ENCODE measurements at regions not wholly inside any gene's neighbourhood (a gene's known extent, or its start where the extent isn't known, plus 50 kb on each side); places are given as distances from the start of the nearest gene placed in this dataset.

DNA sequence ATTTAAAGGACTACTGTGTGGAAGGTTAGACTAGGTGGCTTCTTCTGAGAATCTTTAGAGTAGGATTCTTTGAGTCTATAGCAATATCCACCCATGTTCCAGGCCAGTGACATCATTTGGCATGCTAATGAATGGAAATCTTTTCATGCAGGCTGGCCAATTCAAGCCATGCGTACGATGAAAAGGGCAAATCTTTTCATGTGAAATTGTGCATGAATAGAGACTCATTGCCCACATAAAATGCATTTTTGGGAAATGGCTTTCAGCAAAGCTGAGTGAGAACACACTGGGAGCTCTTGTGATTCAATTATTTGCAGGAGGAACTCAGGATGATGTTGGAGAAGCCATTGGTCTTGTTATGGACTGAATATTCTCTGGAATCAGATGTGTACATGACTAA is 324.9 kb upstream of the DAB1 start:
- no peak overlapping the region for H3K4me3 ChIP-seq (ENCODE audit: control insufficient read depth, low read depth, low read length)
- no peak for DNase-seq (ENCODE audit: low read depth)
- TF ChIP-seq, protein P1, sequence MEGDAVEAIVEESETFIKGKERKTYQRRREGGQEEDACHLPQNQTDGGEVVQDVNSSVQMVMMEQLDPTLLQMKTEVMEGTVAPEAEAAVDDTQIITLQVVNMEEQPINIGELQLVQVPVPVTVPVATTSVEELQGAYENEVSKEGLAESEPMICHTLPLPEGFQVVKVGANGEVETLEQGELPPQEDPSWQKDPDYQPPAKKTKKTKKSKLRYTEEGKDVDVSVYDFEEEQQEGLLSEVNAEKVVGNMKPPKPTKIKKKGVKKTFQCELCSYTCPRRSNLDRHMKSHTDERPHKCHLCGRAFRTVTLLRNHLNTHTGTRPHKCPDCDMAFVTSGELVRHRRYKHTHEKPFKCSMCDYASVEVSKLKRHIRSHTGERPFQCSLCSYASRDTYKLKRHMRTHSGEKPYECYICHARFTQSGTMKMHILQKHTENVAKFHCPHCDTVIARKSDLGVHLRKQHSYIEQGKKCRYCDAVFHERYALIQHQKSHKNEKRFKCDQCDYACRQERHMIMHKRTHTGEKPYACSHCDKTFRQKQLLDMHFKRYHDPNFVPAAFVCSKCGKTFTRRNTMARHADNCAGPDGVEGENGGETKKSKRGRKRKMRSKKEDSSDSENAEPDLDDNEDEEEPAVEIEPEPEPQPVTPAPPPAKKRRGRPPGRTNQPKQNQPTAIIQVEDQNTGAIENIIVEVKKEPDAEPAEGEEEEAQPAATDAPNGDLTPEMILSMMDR (conservative IDR thresholded peaks at IDR 0.05; ENCODE audit: control insufficient read depth, insufficient read depth, low read depth, low read length), result no peak

DNA sequence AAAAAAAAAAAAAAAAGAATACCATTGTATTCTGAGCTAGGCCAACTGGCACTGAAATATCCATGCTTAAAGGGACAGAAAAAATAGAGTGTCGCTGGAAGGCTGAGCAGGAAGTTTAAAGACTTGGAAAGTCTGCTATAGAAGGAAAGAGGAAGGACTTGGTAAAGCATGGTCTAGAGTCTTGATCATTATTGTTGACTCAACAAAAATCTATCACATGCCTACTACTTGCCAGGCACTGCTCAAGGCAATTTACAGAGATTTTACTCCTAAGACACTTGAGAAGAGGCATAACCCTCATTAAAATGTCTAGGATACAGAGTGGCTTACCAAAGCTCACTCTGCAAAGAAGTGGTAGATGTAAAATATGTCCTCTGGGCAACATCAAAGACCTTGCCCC is 324.0 kb upstream of the DAB1 start:
- no peak for DNase-seq (ENCODE audit: low read depth)
- TF ChIP-seq, protein P1 (conservative IDR thresholded peaks at IDR 0.05; ENCODE audit: control insufficient read depth, insufficient read depth, low read depth, low read length), result no peak
- no peak overlapping the region for H3K4me3 ChIP-seq (ENCODE audit: control insufficient read depth, low read depth, low read length)

DNA sequence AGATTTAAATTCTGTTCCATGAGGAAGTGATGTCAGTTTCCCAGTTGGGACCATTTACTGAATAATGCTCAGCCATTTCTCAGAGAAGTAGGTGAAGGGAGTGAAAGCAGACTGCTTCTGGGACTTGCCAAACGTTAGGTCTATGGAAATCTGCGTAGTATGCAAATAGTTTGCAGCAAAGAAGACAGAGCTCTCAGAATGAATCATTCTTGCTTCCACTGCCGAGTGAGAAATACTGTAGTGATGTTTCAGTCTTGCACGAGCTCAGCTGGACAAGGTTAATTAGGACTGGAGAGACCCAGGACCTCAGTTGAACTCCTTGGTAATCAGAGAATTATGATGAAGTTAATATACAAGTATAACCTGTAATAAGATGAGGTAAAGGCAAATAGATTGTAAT is 317.7 kb upstream of the DAB1 start:
- DNase-seq (ENCODE audit: low read depth), result no peak
- TF ChIP-seq, protein P1 (conservative IDR thresholded peaks at IDR 0.05; ENCODE audit: control insufficient read depth, insufficient read depth, low read depth, low read length), result no peak

DNA sequence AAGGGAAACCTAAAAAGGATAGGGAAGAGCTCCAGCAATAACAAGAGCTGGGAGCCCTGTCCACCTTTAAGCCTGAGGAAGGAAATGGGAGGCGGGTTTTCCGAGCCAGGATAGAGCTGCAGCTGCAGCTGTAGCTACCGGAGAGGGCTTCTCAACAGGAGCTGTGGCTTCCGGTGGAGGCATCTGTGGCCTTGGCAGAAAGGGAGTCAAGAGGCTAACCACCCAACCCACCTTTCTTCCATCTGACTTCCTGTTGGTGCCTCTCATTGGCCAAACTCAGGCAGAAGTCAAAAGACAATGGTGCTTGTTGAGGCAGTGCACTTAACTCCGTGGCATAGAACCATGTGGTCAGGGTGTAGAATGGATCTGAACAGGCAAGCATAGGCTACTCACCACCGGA is 313.1 kb upstream of the DAB1 start:
- TF ChIP-seq, protein P1 (conservative IDR thresholded peaks at IDR 0.05; ENCODE audit: control insufficient read depth, insufficient read depth, low read depth, low read length), result no peak
- no peak overlapping the region for H3K4me3 ChIP-seq (ENCODE audit: control insufficient read depth, low read depth, low read length)
- DNase-seq (ENCODE audit: low read depth), result no peak

More for the DNA sequence above, 317.7 kb upstream of the DAB1 start:
- H3K4me3 ChIP-seq (ENCODE audit: control insufficient read depth, low read depth, low read length), result no peak overlapping the region

DNA sequence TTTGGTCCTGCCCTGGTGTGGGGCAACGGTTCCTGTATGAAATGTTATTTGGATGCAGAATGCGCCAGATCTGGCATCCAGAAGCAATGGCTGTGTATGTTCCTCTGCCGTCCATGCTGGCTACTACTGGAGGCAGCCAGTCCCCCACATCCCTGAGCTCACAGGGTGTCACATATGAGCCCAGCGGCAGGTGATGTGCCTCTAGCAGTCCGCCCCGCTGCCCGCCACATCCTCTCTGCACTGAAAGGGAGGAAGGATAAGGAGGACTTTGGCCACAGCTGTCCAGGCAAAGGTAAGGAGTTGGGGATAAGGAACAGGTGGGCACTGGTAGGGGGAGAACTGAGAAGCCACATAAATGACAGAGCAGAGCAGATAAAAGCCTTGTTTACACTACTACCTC is 305.3 kb upstream of the DAB1 start:
- DNase-seq (ENCODE audit: low read depth), result no peak
- no peak overlapping the region for H3K4me3 ChIP-seq (ENCODE audit: control insufficient read depth, low read depth, low read length)
- TF ChIP-seq, protein P1 (conservative IDR thresholded peaks at IDR 0.05; ENCODE audit: control insufficient read depth, insufficient read depth, low read depth, low read length), result no peak

DNA sequence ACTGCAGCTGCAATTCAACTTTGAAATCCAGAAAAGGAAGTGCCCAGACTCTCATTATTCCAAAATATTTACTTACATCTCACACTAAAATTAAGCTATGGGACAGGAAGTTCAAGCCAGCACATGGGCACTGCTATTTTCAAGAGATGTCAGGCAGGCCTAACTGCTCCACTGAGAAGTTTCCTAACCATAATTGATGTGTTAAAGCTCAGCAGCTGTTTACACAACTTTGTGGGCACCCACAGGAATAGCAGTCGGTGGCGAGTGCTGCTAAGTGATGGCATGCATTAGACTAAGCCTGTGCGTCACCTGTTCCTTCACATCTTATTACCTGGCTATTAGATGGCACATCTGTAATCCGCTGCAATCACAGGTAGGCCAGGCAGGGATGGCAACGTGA is 303.3 kb upstream of the DAB1 start:
- no peak overlapping the region for H3K4me3 ChIP-seq (ENCODE audit: control insufficient read depth, low read depth, low read length)
- no peak for DNase-seq (ENCODE audit: low read depth)
- TF ChIP-seq, protein P1 (conservative IDR thresholded peaks at IDR 0.05; ENCODE audit: control insufficient read depth, insufficient read depth, low read depth, low read length), result no peak

DNA sequence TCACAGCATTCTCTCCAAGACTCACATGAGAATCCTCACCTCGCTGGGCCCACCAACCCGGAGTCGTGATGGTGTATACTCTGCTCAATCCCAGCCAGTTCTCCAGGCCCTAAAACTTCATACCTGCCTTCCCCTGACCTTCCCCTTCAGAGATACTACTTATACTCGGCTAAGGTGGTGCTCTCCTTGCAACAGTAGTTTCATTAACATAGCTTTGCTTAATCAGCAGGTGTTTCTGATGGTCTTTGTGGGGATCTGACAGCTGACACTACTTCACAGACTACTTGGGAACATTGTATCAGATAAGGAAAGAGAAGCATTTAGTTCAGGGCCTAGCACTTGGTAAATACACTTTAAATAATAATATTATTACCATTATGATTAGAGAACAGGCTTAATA is 301.5 kb upstream of the DAB1 start:
- DNase-seq (ENCODE audit: low read depth), result no peak
- TF ChIP-seq, protein P1 (conservative IDR thresholded peaks at IDR 0.05; ENCODE audit: control insufficient read depth, insufficient read depth, low read depth, low read length), result no peak
- H3K4me3 ChIP-seq (ENCODE audit: control insufficient read depth, low read depth, low read length), result no peak overlapping the region

All from fibroblast of mammary gland (primary cell).